ENCODE measurements at regions not wholly inside any gene's neighbourhood (a gene's known extent, or its start where the extent isn't known, plus 50 kb on each side); places are given as distances from the start of the nearest gene placed in this dataset.
A peak's percentile ranks its signal among the peaks of the same experiment; 100 is the strongest.

DNA sequence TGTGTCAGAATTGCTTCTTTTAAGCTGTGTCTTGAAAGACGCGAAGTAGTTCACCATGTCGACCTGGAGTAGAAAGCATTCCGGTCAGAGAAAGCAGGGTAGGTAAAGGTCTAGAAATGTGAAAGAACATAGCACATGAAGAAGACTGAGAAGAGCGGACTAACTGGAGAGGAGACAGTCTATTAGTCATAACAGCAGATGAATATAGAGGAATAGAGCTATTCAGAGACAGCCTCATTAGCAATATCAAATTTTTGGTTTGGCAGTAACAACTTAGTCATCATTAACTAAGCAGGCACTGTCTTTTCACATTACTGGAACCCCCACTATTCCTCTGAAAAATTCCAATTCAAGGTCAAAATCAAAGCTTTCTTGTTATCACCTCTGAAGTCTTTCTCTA lies 678.8 kb downstream of the DIPK2A start:
- DNase-seq = no peak
- H3K4me2 ChIP-seq (ENCODE audit: low read length) = no peak overlapping the region
- H2BK12ac ChIP-seq (ENCODE audit: low read length) = no peak overlapping the region
- H3K18ac ChIP-seq (ENCODE audit: low read length) = no peak overlapping the region
- WGBS (ENCODE audit: extremely low coverage, insufficient coverage, insufficient read length) = no CpG with 5 or more reads among the region's 5 CpGs
- H4K12ac ChIP-seq (ENCODE audit: low read depth, low read length) = no peak overlapping the region
- H2BK5ac ChIP-seq (ENCODE audit: low read depth, low read length, poor library complexity) = no peak overlapping the region
- H2BK120ac ChIP-seq (ENCODE audit: insufficient read depth, low read length, poor library complexity) = no peak overlapping the region
- H3K23ac ChIP-seq (ENCODE audit: low read length) = no peak overlapping the region
- no peak overlapping the region for H2AK5ac ChIP-seq (ENCODE audit: low read length)
- H2AFZ ChIP-seq (ENCODE audit: insufficient read depth, low read length, poor library complexity) = no peak overlapping the region
- no peak overlapping the region for H3K9ac ChIP-seq (ENCODE audit: low read length)
- H3K79me2 ChIP-seq (ENCODE audit: control insufficient read depth, insufficient read depth, low read length, poor library complexity) = no peaks in the 10 kb centered on the region
- H4K91ac ChIP-seq (ENCODE audit: low read depth, low read length) = no peak overlapping the region
- H3K4me3 ChIP-seq (ENCODE audit: low read depth, low read length) = no peak overlapping the region
- H3K27me3 ChIP-seq (ENCODE audit: insufficient read depth, low read length) = no peaks in the 10 kb centered on the region
- H3K27ac ChIP-seq (ENCODE audit: low read depth, low read length) = no peak overlapping the region
- H4K8ac ChIP-seq (ENCODE audit: low read depth, low read length) = no peak overlapping the region
- H3K14ac ChIP-seq (ENCODE audit: low read length) = no peak overlapping the region
- H3K79me1 ChIP-seq (ENCODE audit: low read length) = no peaks in the 10 kb centered on the region
- no peaks in the 10 kb centered on the region for H3K9me3 ChIP-seq (ENCODE audit: insufficient read depth, low read depth, low read length)
- no peaks in the 10 kb centered on the region for H3K36me3 ChIP-seq (ENCODE audit: control insufficient read depth in 1 of 2, insufficient read depth in 2 of 2, low read length in 2 of 2)
- H3K4me1 ChIP-seq (ENCODE audit: control insufficient read depth in 1 of 2, insufficient read depth in 2 of 2, low read length in 2 of 2) = no peaks in the 10 kb centered on the region
- no peak overlapping the region for H3K4ac ChIP-seq (ENCODE audit: low read depth, low read length)

DNA sequence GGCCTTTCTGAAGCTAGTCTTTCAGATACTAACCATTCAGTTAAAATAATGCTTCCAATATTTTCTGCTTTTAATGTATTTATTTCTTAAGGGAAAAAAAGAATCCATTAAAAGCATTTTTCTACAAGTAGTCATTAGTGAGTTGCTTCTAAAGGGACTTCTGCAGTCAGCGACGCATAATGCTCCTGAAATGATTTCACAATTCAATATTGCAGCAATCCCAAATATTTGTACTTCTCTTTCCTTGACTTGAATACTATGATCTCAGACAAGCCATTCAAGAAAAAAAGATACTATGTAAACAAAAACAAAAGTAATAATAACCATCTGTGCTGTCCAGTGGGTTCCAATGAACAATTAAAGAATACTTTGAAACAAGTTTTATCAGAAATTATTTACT lies 681.0 kb downstream of the DIPK2A start:
- Histone ChIP-seq H3K9me3 (ENCODE audit: insufficient read depth, low read depth, low read length) (no peaks in the 10 kb centered on the region), H3K14ac (ENCODE audit: low read length) (no peak overlapping the region), H3K4me3 (ENCODE audit: low read depth, low read length) (no peak overlapping the region), H3K23ac (ENCODE audit: low read length) (no peak overlapping the region), H3K4me1 (ENCODE audit: control insufficient read depth in 1 of 2, insufficient read depth in 2 of 2, low read length in 2 of 2) (no peaks in the 10 kb centered on the region), H3K27me3 (ENCODE audit: insufficient read depth, low read length) (no peaks in the 10 kb centered on the region), H3K27ac (ENCODE audit: low read depth, low read length) (no peak overlapping the region), H2BK12ac (ENCODE audit: low read length) (no peak overlapping the region), H3K18ac (ENCODE audit: low read length) (no peak overlapping the region), H2BK120ac (ENCODE audit: insufficient read depth, low read length, poor library complexity) (no peak overlapping the region), H3K79me2 (ENCODE audit: control insufficient read depth, insufficient read depth, low read length, poor library complexity) (no peaks in the 10 kb centered on the region), H2AK5ac (ENCODE audit: low read length) (no peak overlapping the region), H4K91ac (ENCODE audit: low read depth, low read length) (no peak overlapping the region), H3K4me2 (ENCODE audit: low read length) (no peak overlapping the region), H4K12ac (ENCODE audit: low read depth, low read length) (no peak overlapping the region), H4K8ac (ENCODE audit: low read depth, low read length) (no peak overlapping the region), H2BK5ac (ENCODE audit: low read depth, low read length, poor library complexity) (no peak overlapping the region), H3K4ac (ENCODE audit: low read depth, low read length) (no peak overlapping the region), H2AFZ (ENCODE audit: insufficient read depth, low read length, poor library complexity) (no peak overlapping the region), H3K79me1 (ENCODE audit: low read length) (no peaks in the 10 kb centered on the region), H3K9ac (ENCODE audit: low read length) (no peak overlapping the region), H3K36me3 (ENCODE audit: control insufficient read depth in 1 of 2, insufficient read depth in 2 of 2, low read length in 2 of 2) (no peaks in the 10 kb centered on the region)
- no CpG with 5 or more reads among the region's 2 CpGs for WGBS (ENCODE audit: extremely low coverage, insufficient coverage, insufficient read length)
- DNase-seq = peak in 1 of 2 donors; percentile 47

DNA sequence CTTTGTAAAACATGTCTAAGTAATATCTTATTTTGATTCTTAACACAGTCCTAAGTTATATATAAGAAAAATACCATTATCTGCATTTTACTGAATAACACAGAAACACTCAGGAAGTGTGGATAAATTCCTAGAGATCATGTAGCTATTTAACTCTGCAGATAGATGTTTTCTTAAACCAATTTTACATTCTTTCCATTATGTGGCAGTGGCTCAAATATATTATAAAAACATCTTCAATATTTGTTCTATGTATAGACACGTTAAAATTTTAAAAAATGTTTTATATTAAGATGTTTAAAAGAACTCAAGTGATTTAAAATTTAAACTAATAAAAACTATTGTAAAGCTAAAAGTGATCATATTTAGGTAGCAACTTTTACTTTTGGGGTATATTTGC lies 683.8 kb downstream of the DIPK2A start:
- H3K4ac ChIP-seq (ENCODE audit: low read depth, low read length) = no peak overlapping the region
- H4K8ac ChIP-seq (ENCODE audit: low read depth, low read length) = no peak overlapping the region
- H2AK5ac ChIP-seq (ENCODE audit: low read length) = no peak overlapping the region
- no peak overlapping the region for H2BK120ac ChIP-seq (ENCODE audit: insufficient read depth, low read length, poor library complexity)
- H3K79me2 ChIP-seq (ENCODE audit: control insufficient read depth, insufficient read depth, low read length, poor library complexity) = no peaks in the 10 kb centered on the region
- DNase-seq = no peak
- H3K4me2 ChIP-seq (ENCODE audit: low read length) = no peak overlapping the region
- H2BK5ac ChIP-seq (ENCODE audit: low read depth, low read length, poor library complexity) = no peak overlapping the region
- H3K4me1 ChIP-seq (ENCODE audit: control insufficient read depth in 1 of 2, insufficient read depth in 2 of 2, low read length in 2 of 2) = no peaks in the 10 kb centered on the region
- no peak overlapping the region for H3K14ac ChIP-seq (ENCODE audit: low read length)
- H2AFZ ChIP-seq (ENCODE audit: insufficient read depth, low read length, poor library complexity) = no peak overlapping the region
- no peak overlapping the region for H3K18ac ChIP-seq (ENCODE audit: low read length)
- no CpG with 5 or more reads among the region's 1 CpG for WGBS (ENCODE audit: extremely low coverage, insufficient coverage, insufficient read length)
- H3K27me3 ChIP-seq (ENCODE audit: insufficient read depth, low read length) = no peaks in the 10 kb centered on the region
- no peaks in the 10 kb centered on the region for H3K36me3 ChIP-seq (ENCODE audit: control insufficient read depth in 1 of 2, insufficient read depth in 2 of 2, low read length in 2 of 2)
- H3K4me3 ChIP-seq (ENCODE audit: low read depth, low read length) = no peak overlapping the region
- no peaks in the 10 kb centered on the region for H3K79me1 ChIP-seq (ENCODE audit: low read length)
- H3K9ac ChIP-seq (ENCODE audit: low read length) = no peak overlapping the region
- H2BK12ac ChIP-seq (ENCODE audit: low read length) = no peak overlapping the region
- no peak overlapping the region for H4K12ac ChIP-seq (ENCODE audit: low read depth, low read length)
- H3K23ac ChIP-seq (ENCODE audit: low read length) = no peak overlapping the region
- H4K91ac ChIP-seq (ENCODE audit: low read depth, low read length) = no peak overlapping the region
- H3K27ac ChIP-seq (ENCODE audit: low read depth, low read length) = no peak overlapping the region
- H3K9me3 ChIP-seq (ENCODE audit: insufficient read depth, low read depth, low read length) = no peaks in the 10 kb centered on the region

DNA sequence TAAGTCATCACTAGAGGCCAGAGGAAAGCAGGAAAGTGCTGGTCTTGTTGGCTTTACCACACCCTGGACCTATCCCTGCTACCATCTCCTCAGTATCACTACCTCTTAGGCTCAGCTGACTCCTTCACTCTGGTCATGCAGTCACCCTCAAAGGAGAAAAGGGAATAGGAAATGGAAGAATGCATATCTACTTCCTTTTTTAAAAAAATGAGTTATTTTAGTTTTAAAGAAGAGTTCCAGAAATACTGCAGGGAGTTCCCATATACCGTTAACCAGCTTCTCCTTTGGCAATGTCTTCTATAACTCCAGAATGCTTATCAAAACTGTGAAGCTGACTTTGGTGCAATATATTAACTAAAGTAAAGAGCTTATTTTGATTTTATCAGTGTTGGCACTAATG lies 688.6 kb downstream of the DIPK2A start:
- H3K4me2 ChIP-seq (ENCODE audit: low read length) = no peak overlapping the region
- no peak overlapping the region for H2AFZ ChIP-seq (ENCODE audit: insufficient read depth, low read length, poor library complexity)
- H3K14ac ChIP-seq (ENCODE audit: low read length) = no peak overlapping the region
- no peak for DNase-seq
- no peak overlapping the region for H3K4ac ChIP-seq (ENCODE audit: low read depth, low read length)
- no peak overlapping the region for H3K27ac ChIP-seq (ENCODE audit: low read depth, low read length)
- H2BK5ac ChIP-seq (ENCODE audit: low read depth, low read length, poor library complexity) = no peak overlapping the region
- WGBS (ENCODE audit: extremely low coverage, insufficient coverage, insufficient read length) = no CpG with 5 or more reads among the region's 1 CpG
- H3K9ac ChIP-seq (ENCODE audit: low read length) = no peak overlapping the region
- no peak overlapping the region for H4K8ac ChIP-seq (ENCODE audit: low read depth, low read length)
- H4K12ac ChIP-seq (ENCODE audit: low read depth, low read length) = no peak overlapping the region
- H3K9me3 ChIP-seq (ENCODE audit: insufficient read depth, low read depth, low read length) = peaks cover 2% of the 10 kb centered on the region
- no peaks in the 10 kb centered on the region for H3K36me3 ChIP-seq (ENCODE audit: control insufficient read depth in 1 of 2, insufficient read depth in 2 of 2, low read length in 2 of 2)
- no peak overlapping the region for H2BK12ac ChIP-seq (ENCODE audit: low read length)
- no peaks in the 10 kb centered on the region for H3K79me2 ChIP-seq (ENCODE audit: control insufficient read depth, insufficient read depth, low read length, poor library complexity)
- H3K18ac ChIP-seq (ENCODE audit: low read length) = no peak overlapping the region
- H3K27me3 ChIP-seq (ENCODE audit: insufficient read depth, low read length) = no peaks in the 10 kb centered on the region
- no peaks in the 10 kb centered on the region for H3K4me1 ChIP-seq (ENCODE audit: control insufficient read depth in 1 of 2, insufficient read depth in 2 of 2, low read length in 2 of 2)
- H3K23ac ChIP-seq (ENCODE audit: low read length) = no peak overlapping the region
- H2BK120ac ChIP-seq (ENCODE audit: insufficient read depth, low read length, poor library complexity) = no peak overlapping the region
- no peak overlapping the region for H3K4me3 ChIP-seq (ENCODE audit: low read depth, low read length)
- H3K79me1 ChIP-seq (ENCODE audit: low read length) = no peaks in the 10 kb centered on the region
- H2AK5ac ChIP-seq (ENCODE audit: low read length) = no peak overlapping the region
- no peak overlapping the region for H4K91ac ChIP-seq (ENCODE audit: low read depth, low read length)
